22Rv1 (cell line): ENCODE measurements at regions not wholly inside any gene's neighbourhood (a gene's known extent, or its start where the extent isn't known, plus 50 kb on each side); places are given as distances from the start of the nearest gene placed in this dataset.

Source experiments
- CTCF ChIP-seq: fragments of 450-650 bp; IDR thresholded peaks from 2 replicates; pipeline ENCODE4 v1.5.1; 2017; ENCODE audit warnings: mild to moderate bottlenecking
- ZFX ChIP-seq: fragments of 450-650 bp; IDR thresholded peaks from 2 replicates; pipeline ENCODE4 v1.6.1; 2017; ENCODE audit warnings: antibody characterized with exemption, borderline replicate concordance

GRCh38 chr13:78047151-78047550 is 128.5 kb upstream of the EDNRB start:
- TF ChIP-seq CTCF: no peak
- TF ChIP-seq ZFX: no peak
